ENCODE measurements at regions not wholly inside any gene's neighbourhood (a gene's known extent, or its start where the extent isn't known, plus 50 kb on each side); places are given as distances from the start of the nearest gene placed in this dataset.

GRCh38 chr12:127726671-127727315 is 540.2 kb upstream of the TMEM132C start:
- no peaks in the 10 kb centered on the region for H3K36me3 ChIP-seq (ENCODE audit: insufficient read depth, low read length)
- no peaks in the 10 kb centered on the region for H3F3A ChIP-seq (ENCODE audit: insufficient read depth, low read length)
- TF ChIP-seq CTCF (IDR thresholded peaks at IDR 0.05; ENCODE audit: low read length) (no peak), EZH2 (IDR thresholded peaks at IDR 0.05; ENCODE audit: borderline replicate concordance, low read length) (no peak)
- no peak overlapping the region for H2AFZ ChIP-seq (ENCODE audit: low read length)
- no peaks in the 10 kb centered on the region for H3K27me3 ChIP-seq (ENCODE audit: insufficient read depth, low read length)
- no peaks in the 10 kb centered on the region for H4K20me1 ChIP-seq (ENCODE audit: insufficient read depth, low read length)
- H3K9ac ChIP-seq (ENCODE audit: low read length): no peak overlapping the region
- no peak overlapping the region for H3K4me3 ChIP-seq (ENCODE audit: low read depth, low read length, poor library complexity, severe bottlenecking)
- no peaks in the 10 kb centered on the region for H3K4me1 ChIP-seq (ENCODE audit: insufficient read depth, low read length, severe bottlenecking)
- no peak overlapping the region for H3K4me2 ChIP-seq (ENCODE audit: low read length)
- H3K79me2 ChIP-seq (ENCODE audit: insufficient read depth, low read length): no peaks in the 10 kb centered on the region
- no peaks in the 10 kb centered on the region for H3K9me2 ChIP-seq (ENCODE audit: low read depth, low read length)
- H3K27ac ChIP-seq (ENCODE audit: low read depth, low read length, poor library complexity, severe bottlenecking): no peak overlapping the region
- H3K9me3 ChIP-seq (ENCODE audit: low read length): no peaks in the 10 kb centered on the region

GRCh38 chr12:127728285-127728684 is 538.7 kb upstream of the TMEM132C start:
- Histone ChIP-seq H3K4me2 (ENCODE audit: low read length) (no peak overlapping the region), H3K36me3 (ENCODE audit: insufficient read depth, low read length) (no peaks in the 10 kb centered on the region), H3K4me1 (ENCODE audit: insufficient read depth, low read length, severe bottlenecking) (no peaks in the 10 kb centered on the region), H3K9me3 (ENCODE audit: low read length) (no peaks in the 10 kb centered on the region), H3K9ac (ENCODE audit: low read length) (no peak overlapping the region), H3F3A (ENCODE audit: insufficient read depth, low read length) (no peaks in the 10 kb centered on the region), H3K4me3 (ENCODE audit: low read depth, low read length, poor library complexity, severe bottlenecking) (no peak overlapping the region), H4K20me1 (ENCODE audit: insufficient read depth, low read length) (no peaks in the 10 kb centered on the region), H3K79me2 (ENCODE audit: insufficient read depth, low read length) (no peaks in the 10 kb centered on the region), H3K9me2 (ENCODE audit: low read depth, low read length) (no peaks in the 10 kb centered on the region), H3K27ac (ENCODE audit: low read depth, low read length, poor library complexity, severe bottlenecking) (no peak overlapping the region), H3K27me3 (ENCODE audit: insufficient read depth, low read length) (no peaks in the 10 kb centered on the region), H2AFZ (ENCODE audit: low read length) (no peak overlapping the region)
- TF ChIP-seq CTCF (IDR thresholded peaks at IDR 0.05; ENCODE audit: low read length): no peak
- no peak for TF ChIP-seq EZH2 (IDR thresholded peaks at IDR 0.05; ENCODE audit: borderline replicate concordance, low read length)

GRCh38 chr12:127728729-127729128 is 538.2 kb upstream of the TMEM132C start:
- Histone ChIP-seq H3K9me2 (ENCODE audit: low read depth, low read length) (no peaks in the 10 kb centered on the region), H3K79me2 (ENCODE audit: insufficient read depth, low read length) (no peaks in the 10 kb centered on the region), H3K4me2 (ENCODE audit: low read length) (no peak overlapping the region), H3K4me3 (ENCODE audit: low read depth, low read length, poor library complexity, severe bottlenecking) (no peak overlapping the region), H4K20me1 (ENCODE audit: insufficient read depth, low read length) (no peaks in the 10 kb centered on the region), H3K27ac (ENCODE audit: low read depth, low read length, poor library complexity, severe bottlenecking) (no peak overlapping the region), H3F3A (ENCODE audit: insufficient read depth, low read length) (no peaks in the 10 kb centered on the region), H3K36me3 (ENCODE audit: insufficient read depth, low read length) (no peaks in the 10 kb centered on the region), H3K9ac (ENCODE audit: low read length) (no peak overlapping the region), H3K4me1 (ENCODE audit: insufficient read depth, low read length, severe bottlenecking) (no peaks in the 10 kb centered on the region), H2AFZ (ENCODE audit: low read length) (no peak overlapping the region), H3K9me3 (ENCODE audit: low read length) (no peaks in the 10 kb centered on the region), H3K27me3 (ENCODE audit: insufficient read depth, low read length) (no peaks in the 10 kb centered on the region)
- TF ChIP-seq CTCF (IDR thresholded peaks at IDR 0.05; ENCODE audit: low read length) (no peak), EZH2 (IDR thresholded peaks at IDR 0.05; ENCODE audit: borderline replicate concordance, low read length) (no peak)
